ENCODE measurements at regions not wholly inside any gene's neighbourhood (a gene's known extent, or its start where the extent isn't known, plus 50 kb on each side); places are given as distances from the start of the nearest gene placed in this dataset.

DNA sequence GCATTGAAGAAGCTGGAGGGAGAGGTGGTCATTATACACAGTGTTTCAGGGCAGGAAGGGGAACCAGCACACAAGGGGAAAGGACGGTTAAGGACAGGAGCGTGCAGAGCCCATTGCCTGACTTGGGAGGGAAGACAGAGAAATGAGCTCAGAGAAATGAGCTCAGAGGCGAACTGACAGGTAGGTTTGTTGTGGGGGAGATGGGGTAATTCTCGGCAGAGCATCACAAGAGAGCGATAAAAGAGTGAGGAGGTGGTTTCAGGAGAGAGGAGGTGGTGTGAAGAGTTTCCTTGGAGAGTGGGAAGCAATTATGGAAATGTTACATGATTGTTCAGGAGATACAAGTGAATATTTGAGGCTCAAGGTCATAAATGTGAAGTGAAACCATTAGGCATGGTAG, 61.0 kb downstream of the MRGPRX1 start:
- Histone ChIP-seq H3K4me1 (no peaks in the 10 kb centered on the region), H3K9me3 (replicated peaks) (no peaks in the 10 kb centered on the region), H3K27me3 (ENCODE audit: low read depth) (peaks cover 21% of the 10 kb centered on the region), H3K27ac (replicated peaks) (no peak overlapping the region), H3K4me3 (no peak overlapping the region), H3K36me3 (no peaks in the 10 kb centered on the region)
- no peak for DNase-seq
- no peak for TF ChIP-seq CTCF (IDR thresholded peaks at IDR 0.05; ENCODE audit: borderline replicate concordance)
- intact Hi-C loops (cut with micrococcal nuclease), result no loop called here

DNA sequence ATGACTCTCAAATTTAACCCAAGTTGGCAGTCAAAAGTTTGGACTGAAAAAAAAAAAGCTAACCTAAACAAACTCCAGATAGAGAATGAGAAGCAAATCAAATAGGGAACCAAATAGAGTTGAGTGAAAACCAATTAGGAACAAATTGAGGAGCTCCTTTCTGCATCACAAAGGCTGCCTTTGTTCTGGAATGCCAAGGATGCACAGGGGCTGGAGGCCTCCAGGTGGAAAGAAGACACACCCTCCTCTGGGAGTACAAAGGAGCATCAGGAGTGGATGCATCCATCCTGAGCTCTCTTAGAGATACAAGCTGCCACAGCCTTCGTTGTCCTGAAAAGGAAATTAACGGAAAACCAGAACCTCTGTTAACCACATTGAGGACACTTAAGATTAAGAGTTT, 73.3 kb downstream of the MRGPRX1 start:
- Histone ChIP-seq H3K36me3 (no peaks in the 10 kb centered on the region), H3K27ac (replicated peaks) (no peak overlapping the region), H3K9me3 (replicated peaks) (peaks cover 6% of the 10 kb centered on the region), H3K4me1 (no peaks in the 10 kb centered on the region), H3K27me3 (ENCODE audit: low read depth) (peaks cover 32% of the 10 kb centered on the region), H3K4me3 (no peak overlapping the region)
- no peak for DNase-seq
- TF ChIP-seq CTCF (IDR thresholded peaks at IDR 0.05; ENCODE audit: borderline replicate concordance), result no peak
- intact Hi-C loops (cut with micrococcal nuclease), result no loop called here

GRCh38 chr11:18865261-18865660, 73.7 kb upstream of the PTPN5 start:
- no peak overlapping the region for H3K4me3 ChIP-seq
- peaks cover 6% of the 10 kb centered on the region for H3K9me3 ChIP-seq (replicated peaks)
- H3K36me3 ChIP-seq, result no peaks in the 10 kb centered on the region
- TF ChIP-seq CTCF (IDR thresholded peaks at IDR 0.05; ENCODE audit: borderline replicate concordance), result no peak
- H3K27ac ChIP-seq (replicated peaks), result no peak overlapping the region
- no peak for DNase-seq
- intact Hi-C loops (cut with micrococcal nuclease), result no loop called here
- peaks cover 32% of the 10 kb centered on the region for H3K27me3 ChIP-seq (ENCODE audit: low read depth)
- no peaks in the 10 kb centered on the region for H3K4me1 ChIP-seq

- H3K4me3 ChIP-seq, result no peak overlapping the region
- intact Hi-C loops (cut with micrococcal nuclease), result no loop called here
- no peak for TF ChIP-seq CTCF (IDR thresholded peaks at IDR 0.05; ENCODE audit: borderline replicate concordance)
- no peak for DNase-seq
- no peaks in the 10 kb centered on the region for H3K36me3 ChIP-seq
- H3K27me3 ChIP-seq (ENCODE audit: low read depth), result peaks cover 17% of the 10 kb centered on the region
- H3K4me1 ChIP-seq, result no peaks in the 10 kb centered on the region
- peaks cover 32% of the 10 kb centered on the region for H3K9me3 ChIP-seq (replicated peaks)
- no peak overlapping the region for H3K27ac ChIP-seq (replicated peaks)
Measured at GRCh38 chr11:18853086-18853720, 61.6 kb upstream of the PTPN5 start.

GRCh38 chr11:18849406-18849805, 57.8 kb upstream of the PTPN5 start:
- intact Hi-C loops (cut with micrococcal nuclease), result no loop called here
- TF ChIP-seq CTCF (IDR thresholded peaks at IDR 0.05; ENCODE audit: borderline replicate concordance), result no peak
- Histone ChIP-seq H3K4me1 (no peaks in the 10 kb centered on the region), H3K27ac (replicated peaks) (no peak overlapping the region), H3K36me3 (no peaks in the 10 kb centered on the region), H3K4me3 (no peak overlapping the region), H3K9me3 (replicated peaks) (peaks cover 10% of the 10 kb centered on the region), H3K27me3 (ENCODE audit: low read depth) (peaks cover 34% of the 10 kb centered on the region)
- DNase-seq, result no peak
